ENCODE measurements at regions not wholly inside any gene's neighbourhood (a gene's known extent, or its start where the extent isn't known, plus 50 kb on each side); places are given as distances from the start of the nearest gene placed in this dataset.

DNA sequence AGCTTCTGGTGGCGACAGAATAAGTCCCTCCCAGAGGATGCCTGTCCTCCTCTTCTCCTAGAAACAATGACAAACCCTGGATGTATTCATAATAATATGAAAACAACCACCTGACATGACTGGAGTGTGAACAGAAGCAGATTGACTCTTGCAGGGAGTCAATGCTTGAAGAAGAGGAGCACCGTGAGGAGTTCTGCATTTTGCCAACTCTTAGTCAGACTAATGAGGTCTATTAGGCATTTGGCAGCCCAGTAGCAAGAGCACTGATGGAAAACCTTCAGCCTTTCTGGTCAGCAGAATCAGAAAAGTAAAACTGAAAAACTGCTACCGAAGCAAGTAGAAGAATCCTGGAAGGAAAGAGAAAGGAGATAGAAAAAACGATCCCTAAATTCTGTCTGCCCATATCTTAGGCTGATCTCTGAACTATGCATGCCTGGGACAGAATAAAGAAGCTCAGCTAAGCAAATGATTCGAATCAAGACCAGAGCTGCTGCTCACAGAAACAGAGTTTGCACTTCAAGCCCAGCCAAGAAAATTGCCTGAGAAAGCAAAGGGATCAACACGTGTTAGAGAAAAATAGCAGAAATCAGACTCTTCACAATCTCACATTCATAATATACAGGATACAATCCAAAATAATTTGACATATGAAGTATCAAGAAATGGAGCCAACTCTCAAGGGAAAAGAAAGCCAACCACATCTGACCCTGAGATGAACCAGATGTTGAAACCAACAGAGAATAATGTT, 69.5 kb upstream of the OSMR start:
- Mint-ChIP-seq H3K4me3 (no peak overlapping the region), H3K4me1 (ENCODE audit: low read depth) (no peaks in the 10 kb centered on the region), H3K27ac (no peak overlapping the region), H3K27me3 (peaks cover 33% of the 10 kb centered on the region), H3K36me3 (ENCODE audit: low read depth) (no peaks in the 10 kb centered on the region), H3K9me3 (no peaks in the 10 kb centered on the region)
- H3K36me3 ChIP-seq (ENCODE audit: insufficient read depth, low read length) = no peaks in the 10 kb centered on the region
- DNase-seq = no peak
- CTCF ChIA-PET = no interaction called here
- no peak overlapping the region for H3K4me3 ChIP-seq (ENCODE audit: low read length)
- H3K9me3 ChIP-seq (ENCODE audit: control insufficient read depth in 1 of 2, insufficient read depth in 1 of 2, low read length in 2 of 2) = no peaks in the 10 kb centered on the region
- H3K4me1 ChIP-seq (ENCODE audit: insufficient read depth, low read length) = no peaks in the 10 kb centered on the region
- H3K27ac ChIP-seq (ENCODE audit: low read depth in 1 of 2, low read length in 2 of 2) = no peak overlapping the region
- peaks cover 0 to 3% of the 10 kb centered on the region in 2 experiments for H3K27me3 ChIP-seq (ENCODE audit: control insufficient read depth in 1 of 2, insufficient read depth in 2 of 2, low read length in 2 of 2)
- TF ChIP-seq, protein P1, sequence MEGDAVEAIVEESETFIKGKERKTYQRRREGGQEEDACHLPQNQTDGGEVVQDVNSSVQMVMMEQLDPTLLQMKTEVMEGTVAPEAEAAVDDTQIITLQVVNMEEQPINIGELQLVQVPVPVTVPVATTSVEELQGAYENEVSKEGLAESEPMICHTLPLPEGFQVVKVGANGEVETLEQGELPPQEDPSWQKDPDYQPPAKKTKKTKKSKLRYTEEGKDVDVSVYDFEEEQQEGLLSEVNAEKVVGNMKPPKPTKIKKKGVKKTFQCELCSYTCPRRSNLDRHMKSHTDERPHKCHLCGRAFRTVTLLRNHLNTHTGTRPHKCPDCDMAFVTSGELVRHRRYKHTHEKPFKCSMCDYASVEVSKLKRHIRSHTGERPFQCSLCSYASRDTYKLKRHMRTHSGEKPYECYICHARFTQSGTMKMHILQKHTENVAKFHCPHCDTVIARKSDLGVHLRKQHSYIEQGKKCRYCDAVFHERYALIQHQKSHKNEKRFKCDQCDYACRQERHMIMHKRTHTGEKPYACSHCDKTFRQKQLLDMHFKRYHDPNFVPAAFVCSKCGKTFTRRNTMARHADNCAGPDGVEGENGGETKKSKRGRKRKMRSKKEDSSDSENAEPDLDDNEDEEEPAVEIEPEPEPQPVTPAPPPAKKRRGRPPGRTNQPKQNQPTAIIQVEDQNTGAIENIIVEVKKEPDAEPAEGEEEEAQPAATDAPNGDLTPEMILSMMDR (IDR thresholded peaks at IDR 0.05) = no peak
- intact Hi-C loops (cut with DNase I, micrococcal nuclease) = no loop called here
- POLR2A ChIA-PET = no interaction called here
- no peak for ATAC-seq (ENCODE audit: poor library complexity)

DNA sequence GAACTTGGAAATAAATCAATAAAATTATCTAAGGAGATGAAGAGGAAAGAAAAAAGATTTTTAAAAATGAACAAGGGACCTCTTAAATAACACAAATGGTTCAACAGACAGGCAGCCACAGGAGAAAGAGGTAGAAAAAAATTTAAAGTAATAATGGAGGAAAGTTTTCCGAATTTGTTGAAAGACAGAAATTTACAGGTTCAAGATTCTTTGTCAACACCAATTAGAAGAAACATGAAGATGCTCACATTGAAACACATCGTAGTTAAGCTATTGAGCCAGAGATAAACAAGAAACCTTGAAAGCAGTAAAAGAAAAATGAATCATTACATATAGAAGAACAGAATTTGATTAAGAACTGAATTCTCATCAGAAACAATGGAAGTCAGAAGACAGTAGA, 68.7 kb upstream of the OSMR start:
- Histone ChIP-seq H3K4me1 (ENCODE audit: insufficient read depth, low read length) (no peaks in the 10 kb centered on the region), H3K36me3 (ENCODE audit: insufficient read depth, low read length) (no peaks in the 10 kb centered on the region), H3K27ac (ENCODE audit: low read depth in 1 of 2, low read length in 2 of 2) (no peak overlapping the region), H3K4me3 (ENCODE audit: low read length) (no peak overlapping the region), H3K9me3 (ENCODE audit: control insufficient read depth in 1 of 2, insufficient read depth in 1 of 2, low read length in 2 of 2) (no peaks in the 10 kb centered on the region), H3K27me3 (ENCODE audit: control insufficient read depth in 1 of 2, insufficient read depth in 2 of 2, low read length in 2 of 2) (peaks cover 0 to 3% of the 10 kb centered on the region in 2 experiments)
- Mint-ChIP-seq H3K9me3 (no peaks in the 10 kb centered on the region), H3K4me1 (ENCODE audit: low read depth) (no peaks in the 10 kb centered on the region), H3K4me3 (no peak overlapping the region), H3K36me3 (ENCODE audit: low read depth) (no peaks in the 10 kb centered on the region), H3K27me3 (peaks cover 30% of the 10 kb centered on the region), H3K27ac (no peak overlapping the region)
- CTCF ChIA-PET = no interaction called here
- ATAC-seq (ENCODE audit: poor library complexity) = no peak
- intact Hi-C loops (cut with DNase I, micrococcal nuclease) = no loop called here
- TF ChIP-seq, protein P1 (IDR thresholded peaks at IDR 0.05) = no peak
- POLR2A ChIA-PET = no interaction called here
- DNase-seq = no peak

DNA sequence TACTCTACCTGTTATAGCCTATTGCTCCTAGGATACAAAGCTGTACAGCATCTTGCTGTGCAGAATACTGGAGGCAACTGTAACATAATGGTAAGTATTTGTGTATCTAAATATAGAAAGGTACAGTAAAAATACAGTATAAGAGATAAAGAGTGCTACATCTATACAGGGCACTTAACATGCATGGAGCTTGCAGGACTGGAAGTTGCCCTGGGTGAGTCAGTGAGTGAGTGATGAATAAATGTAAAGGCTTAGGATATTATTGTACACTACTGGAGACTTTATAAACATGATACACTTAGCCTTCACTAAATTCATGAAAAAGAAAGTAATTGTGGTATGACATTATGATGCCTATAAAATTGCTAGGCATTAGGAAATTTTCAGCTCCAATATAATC, 65.5 kb upstream of the OSMR start:
- no peaks in the 10 kb centered on the region for H3K4me1 ChIP-seq (ENCODE audit: insufficient read depth, low read length)
- no peak overlapping the region for H3K27ac Mint-ChIP-seq
- no peaks in the 10 kb centered on the region for H3K36me3 ChIP-seq (ENCODE audit: insufficient read depth, low read length)
- no peaks in the 10 kb centered on the region for H3K9me3 ChIP-seq (ENCODE audit: control insufficient read depth in 1 of 2, insufficient read depth in 1 of 2, low read length in 2 of 2)
- no peaks in the 10 kb centered on the region for H3K36me3 Mint-ChIP-seq (ENCODE audit: low read depth)
- peaks cover 20% of the 10 kb centered on the region for H3K27me3 Mint-ChIP-seq
- no peak overlapping the region for H3K27ac ChIP-seq (ENCODE audit: low read depth in 1 of 2, low read length in 2 of 2)
- H3K4me3 Mint-ChIP-seq = no peak overlapping the region
- ATAC-seq (ENCODE audit: poor library complexity) = no peak
- intact Hi-C loops (cut with DNase I, micrococcal nuclease) = no loop called here
- no peaks in the 10 kb centered on the region for H3K27me3 ChIP-seq (ENCODE audit: control insufficient read depth in 1 of 2, insufficient read depth in 2 of 2, low read length in 2 of 2)
- no peaks in the 10 kb centered on the region for H3K9me3 Mint-ChIP-seq
- TF ChIP-seq, protein P1 (IDR thresholded peaks at IDR 0.05) = no peak
- no peak for DNase-seq
- CTCF ChIA-PET = interaction anchor here (0.6 kb wide), 1 partner anchor 1263 kb away, joined by 3 read pairs; no protein-coding TSS in a partner anchor
- POLR2A ChIA-PET = no interaction called here
- H3K4me3 ChIP-seq (ENCODE audit: low read length) = no peak overlapping the region
- no peaks in the 10 kb centered on the region for H3K4me1 Mint-ChIP-seq (ENCODE audit: low read depth)

Measured in CD4-positive, alpha-beta T cell (primary cell).